ENCODE measurements at regions not wholly inside any gene's neighbourhood (a gene's known extent, or its start where the extent isn't known, plus 50 kb on each side); places are given as distances from the start of the nearest gene placed in this dataset.
"Not testable (repeated sequence)": the region's sequence is repeated elsewhere in the genome, so short reads cannot be mapped to it uniquely, and the experiment has no call there.

DNA sequence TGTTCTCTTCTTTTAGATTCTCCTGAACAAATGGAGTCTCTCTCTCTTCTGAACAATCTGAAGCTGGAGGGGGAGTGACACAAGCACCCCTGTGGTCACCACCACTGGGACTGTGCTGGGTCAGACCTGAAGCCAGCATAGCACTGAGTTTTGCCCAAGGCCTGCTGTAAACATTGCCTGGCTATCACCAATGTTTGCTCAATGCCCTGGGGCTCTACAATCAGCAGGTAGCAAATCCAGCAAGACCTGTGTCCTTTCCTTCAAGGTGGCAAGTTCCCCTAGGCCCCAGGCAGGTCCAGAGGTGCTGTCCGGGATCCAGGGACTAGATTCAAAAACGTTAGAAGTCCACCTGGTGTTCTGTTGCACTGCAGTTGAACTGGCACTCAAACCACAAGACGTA lies 282.8 kb upstream of the PROX1 start:
- no peaks in the 10 kb centered on the region for H3K36me3 Mint-ChIP-seq
- no peak for DNase-seq
- H3K27me3 Mint-ChIP-seq, result no peaks in the 10 kb centered on the region
- no peaks in the 10 kb centered on the region for H3K9me3 Mint-ChIP-seq (ENCODE audit: low read depth)
- no peak overlapping the region for H3K4me3 Mint-ChIP-seq
- ATAC-seq, result no peak
- CTCF ChIA-PET, result no interaction called here
- H3K27ac Mint-ChIP-seq, result no peak overlapping the region
- H3K4me1 Mint-ChIP-seq, result no peaks in the 10 kb centered on the region

GRCh38 chr1:213711833-213712490 lies 275.8 kb upstream of the PROX1 start:
- H3K27ac Mint-ChIP-seq; DNase-seq; H3K36me3 Mint-ChIP-seq; ATAC-seq; H3K4me1 Mint-ChIP-seq; H3K4me3 Mint-ChIP-seq; H3K27me3 Mint-ChIP-seq; H3K9me3 Mint-ChIP-seq (ENCODE audit: low read depth): not testable (repeated sequence)
- CTCF ChIA-PET, result interaction anchor here (0.6 kb wide), 1 partner anchor 411 kb away, joined by 3 read pairs; no protein-coding TSS in a partner anchor

- no peaks in the 10 kb centered on the region for H3K27me3 Mint-ChIP-seq
- no peak for ATAC-seq
- no peaks in the 10 kb centered on the region for H3K4me1 Mint-ChIP-seq
- H3K9me3 Mint-ChIP-seq (ENCODE audit: low read depth), result peaks cover 2% of the 10 kb centered on the region
- H3K4me3 Mint-ChIP-seq, result no peak overlapping the region
- peak overlapping the region; percentile 18 for H3K27ac Mint-ChIP-seq
- CTCF ChIA-PET, result no interaction called here
- no peaks in the 10 kb centered on the region for H3K36me3 Mint-ChIP-seq
- no peak for DNase-seq
Observed at GRCh38 chr1:213714645-213715044, 273.1 kb upstream of the PROX1 start.

DNA sequence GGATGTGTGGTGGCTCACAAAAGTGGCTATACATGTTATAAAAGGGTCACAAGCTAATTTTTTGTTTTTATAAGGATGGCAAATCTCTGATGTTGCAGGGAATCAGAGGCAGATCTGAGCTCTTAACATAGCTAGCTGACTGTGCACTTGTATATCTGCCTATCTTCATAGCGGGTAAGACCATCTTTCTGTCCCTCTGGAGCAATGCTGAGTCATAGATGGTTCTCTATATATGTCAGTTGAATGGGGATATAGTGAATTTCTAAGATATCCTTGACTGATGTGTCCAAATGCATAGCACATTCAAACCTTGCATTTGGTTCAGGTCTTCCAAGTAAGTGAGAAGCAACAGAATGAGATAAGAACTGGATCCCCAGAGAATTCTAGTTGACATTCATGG lies 272.6 kb upstream of the PROX1 start:
- no peaks in the 10 kb centered on the region for H3K36me3 Mint-ChIP-seq
- H3K27me3 Mint-ChIP-seq, result no peaks in the 10 kb centered on the region
- peaks cover 2% of the 10 kb centered on the region for H3K9me3 Mint-ChIP-seq (ENCODE audit: low read depth)
- CTCF ChIA-PET, result no interaction called here
- H3K4me3 Mint-ChIP-seq, result no peak overlapping the region
- peak overlapping the region; percentile 18 for H3K27ac Mint-ChIP-seq
- no peak for ATAC-seq
- H3K4me1 Mint-ChIP-seq, result no peaks in the 10 kb centered on the region
- DNase-seq, result no peak

GRCh38 chr1:213719462-213719861 lies 268.3 kb upstream of the PROX1 start:
- ATAC-seq, result no peak
- H3K4me3 Mint-ChIP-seq, result no peak overlapping the region

DNA sequence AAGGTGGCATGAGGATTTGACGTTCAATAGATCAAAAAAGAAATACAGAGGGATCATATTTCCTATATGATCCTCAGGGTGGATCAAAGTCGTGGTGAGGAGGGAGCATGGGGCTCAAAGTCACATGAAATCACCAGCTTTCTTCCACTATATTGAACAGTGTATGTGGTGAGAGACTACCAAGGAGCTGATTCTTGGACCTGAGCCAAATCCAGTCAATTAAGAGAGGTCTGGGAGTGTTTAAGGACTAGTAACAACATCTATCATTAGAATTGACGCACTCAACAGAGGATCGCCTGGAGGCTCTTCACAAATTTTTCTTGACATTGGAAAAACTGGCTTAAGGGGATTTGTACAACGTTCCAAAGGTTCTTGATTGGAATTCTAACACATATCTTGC lies 267.7 kb upstream of the PROX1 start:
- CTCF ChIA-PET, result no interaction called here
- H3K4me3 Mint-ChIP-seq, result no peak overlapping the region
- no peak for DNase-seq
- H3K27me3 Mint-ChIP-seq, result no peaks in the 10 kb centered on the region
- H3K27ac Mint-ChIP-seq, result no peak overlapping the region
- peaks cover 3% of the 10 kb centered on the region for H3K9me3 Mint-ChIP-seq (ENCODE audit: low read depth)
- H3K4me1 Mint-ChIP-seq, result no peaks in the 10 kb centered on the region
- H3K36me3 Mint-ChIP-seq, result no peaks in the 10 kb centered on the region
- no peak for ATAC-seq

More at GRCh38 chr1:213719462-213719861, 268.3 kb upstream of the PROX1 start:
- no peak for DNase-seq
- Mint-ChIP-seq H3K27me3 (no peaks in the 10 kb centered on the region), H3K27ac (no peak overlapping the region), H3K9me3 (ENCODE audit: low read depth) (peaks cover 3% of the 10 kb centered on the region), H3K4me1 (no peaks in the 10 kb centered on the region), H3K36me3 (no peaks in the 10 kb centered on the region)
- CTCF ChIA-PET, result no interaction called here

DNA sequence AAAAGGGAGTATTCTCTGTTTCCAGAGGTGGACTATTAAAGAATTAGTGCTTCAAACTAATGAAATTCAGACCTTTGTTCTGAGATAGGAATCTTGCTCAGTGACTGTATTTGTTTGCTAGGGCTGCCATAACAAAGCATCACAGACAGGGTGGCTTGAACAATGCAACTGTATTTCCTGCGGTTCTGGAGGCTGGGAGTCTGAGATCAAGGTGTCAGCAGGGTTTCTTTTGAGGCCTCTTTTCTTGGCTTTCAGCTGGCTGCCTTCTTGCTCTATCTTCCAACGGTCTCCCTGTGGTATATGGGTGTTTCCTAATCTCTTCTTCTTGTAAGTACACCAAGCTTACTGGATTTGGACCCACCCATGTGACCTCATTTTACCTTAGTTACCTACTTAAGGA lies 264.6 kb upstream of the PROX1 start:
- no peak overlapping the region for H3K4me3 Mint-ChIP-seq
- H3K36me3 Mint-ChIP-seq, result no peaks in the 10 kb centered on the region
- no peak overlapping the region for H3K27ac Mint-ChIP-seq
- peaks cover 3% of the 10 kb centered on the region for H3K9me3 Mint-ChIP-seq (ENCODE audit: low read depth)
- no peaks in the 10 kb centered on the region for H3K27me3 Mint-ChIP-seq
- ATAC-seq (no peak), DNase-seq (no peak)
- CTCF ChIA-PET, result no interaction called here
- no peaks in the 10 kb centered on the region for H3K4me1 Mint-ChIP-seq

- H3K27me3 Mint-ChIP-seq, result no peaks in the 10 kb centered on the region
- peaks cover 3% of the 10 kb centered on the region for H3K9me3 Mint-ChIP-seq (ENCODE audit: low read depth)
- H3K36me3 Mint-ChIP-seq, result no peaks in the 10 kb centered on the region
- ATAC-seq (no peak), DNase-seq (no peak)
- H3K27ac Mint-ChIP-seq, result no peak overlapping the region
- CTCF ChIA-PET, result no interaction called here
- no peak overlapping the region for H3K4me3 Mint-ChIP-seq
- no peaks in the 10 kb centered on the region for H3K4me1 Mint-ChIP-seq
Observed at GRCh38 chr1:213724640-213725536, 262.9 kb upstream of the PROX1 start.

DNA sequence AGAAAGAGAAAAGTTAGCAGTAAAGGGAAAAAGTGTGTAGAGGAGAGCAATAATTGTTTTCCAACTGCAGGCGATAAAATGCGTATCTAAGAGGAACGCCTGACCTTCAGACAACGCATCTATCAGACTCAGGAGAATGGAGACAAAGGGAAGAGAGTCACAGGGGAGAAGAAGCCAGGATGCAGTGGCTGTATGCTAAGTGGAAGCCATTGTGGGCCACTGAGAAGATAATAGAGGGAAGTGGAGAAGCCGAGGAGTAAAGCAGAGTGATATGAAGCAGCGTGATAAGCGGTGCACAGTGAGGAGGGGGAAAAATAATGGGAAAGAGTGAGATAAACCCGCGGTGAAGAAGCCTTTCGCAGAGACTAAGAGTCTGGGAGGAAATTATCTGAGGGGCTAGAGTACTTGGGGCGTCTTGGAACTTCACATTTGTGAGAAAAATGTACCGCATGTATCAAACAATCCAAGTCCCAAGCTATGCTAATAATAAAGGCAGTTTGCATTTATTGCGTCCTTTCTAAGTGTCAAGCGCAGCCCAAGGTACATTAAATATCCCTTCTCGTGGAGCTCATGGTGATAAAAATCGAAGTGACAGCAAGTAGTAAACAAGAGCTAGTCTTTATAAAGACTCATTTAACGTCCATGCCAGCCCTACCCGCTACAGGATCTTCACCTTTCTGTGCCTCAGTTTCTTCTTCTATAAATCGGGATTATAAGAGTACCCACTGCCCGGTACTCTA lies 259.8 kb upstream of the PROX1 start:
- H3K4me3 Mint-ChIP-seq, result no peak overlapping the region
- no peaks in the 10 kb centered on the region for H3K27me3 Mint-ChIP-seq
- peaks cover 2% of the 10 kb centered on the region for H3K9me3 Mint-ChIP-seq (ENCODE audit: low read depth)
- H3K36me3 Mint-ChIP-seq, result no peaks in the 10 kb centered on the region
- no peak overlapping the region for H3K27ac Mint-ChIP-seq
- CTCF ChIA-PET, result no interaction called here
- no peaks in the 10 kb centered on the region for H3K4me1 Mint-ChIP-seq
- no peak for ATAC-seq
- no peak for DNase-seq

DNA sequence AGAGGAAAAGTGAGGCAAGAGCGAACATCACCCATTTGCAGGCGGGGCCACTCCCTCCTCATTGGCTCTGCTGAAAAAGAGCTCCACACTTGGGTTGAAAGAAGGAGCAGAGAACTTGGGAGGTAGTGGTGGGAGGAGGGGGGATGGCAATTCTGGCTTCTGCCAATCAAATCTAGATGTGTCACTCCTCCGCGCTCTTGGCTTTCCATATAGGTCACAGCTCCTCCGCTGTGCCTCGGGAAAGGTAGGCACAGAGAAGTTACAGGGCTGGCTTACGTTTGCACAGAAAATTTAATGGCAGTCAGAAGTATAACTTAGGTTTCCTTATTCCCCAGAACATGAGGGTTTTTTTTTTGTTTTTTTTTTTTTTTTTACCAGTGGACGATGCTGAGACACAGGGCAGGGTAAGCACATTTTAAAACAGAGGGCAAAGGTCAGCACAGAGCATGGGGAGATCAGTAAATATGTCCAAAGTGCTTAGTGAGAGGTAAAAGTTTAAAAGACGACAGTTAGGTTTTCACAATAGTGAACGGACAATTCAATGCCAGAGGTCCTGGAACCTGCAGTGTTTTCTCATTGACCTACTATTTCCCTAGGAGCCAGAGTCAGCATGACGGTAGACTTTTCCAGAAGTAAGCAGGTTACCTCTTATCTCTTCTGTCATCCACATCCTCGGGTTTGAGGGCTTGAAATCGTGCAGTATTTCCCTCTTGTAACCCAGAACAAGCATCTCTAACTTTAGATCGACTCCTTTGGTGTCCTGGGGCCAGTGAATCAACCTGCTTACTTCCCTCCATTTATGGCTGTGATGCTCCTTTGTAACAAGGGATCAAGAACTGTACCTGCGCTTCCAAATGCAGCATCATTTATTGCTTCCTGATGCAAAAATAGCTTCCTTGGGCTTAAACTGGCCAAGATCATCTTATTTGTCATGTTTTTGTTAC lies 258.9 kb upstream of the PROX1 start:
- ATAC-seq (no peak), DNase-seq (no peak)
- Mint-ChIP-seq H3K27ac (no peak overlapping the region), H3K36me3 (no peaks in the 10 kb centered on the region), H3K9me3 (ENCODE audit: low read depth) (peaks cover 2% of the 10 kb centered on the region), H3K27me3 (no peaks in the 10 kb centered on the region), H3K4me3 (no peak overlapping the region), H3K4me1 (no peaks in the 10 kb centered on the region)
- CTCF ChIA-PET, result no interaction called here

DNA sequence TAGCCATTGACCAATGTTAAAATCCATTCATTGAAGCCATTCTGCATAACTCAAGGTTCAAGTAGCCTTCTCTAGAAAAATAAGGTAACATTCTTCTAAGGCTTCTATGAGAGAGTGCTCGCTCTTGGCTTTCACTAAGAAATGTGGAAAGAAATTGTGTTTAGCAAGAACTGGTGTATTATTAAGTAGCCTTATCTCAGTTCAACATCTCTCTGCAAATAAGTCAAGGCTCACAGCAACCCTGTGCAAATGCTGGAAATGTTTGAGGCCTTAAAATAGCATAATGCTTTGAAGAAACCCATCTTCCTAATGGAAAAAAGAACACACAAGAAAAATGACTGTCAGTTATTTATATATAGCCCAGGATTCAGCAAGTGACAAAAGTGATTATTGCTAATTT lies 254.1 kb upstream of the PROX1 start:
- H3K9me3 Mint-ChIP-seq (ENCODE audit: low read depth), result peaks cover 2% of the 10 kb centered on the region
- H3K4me3 Mint-ChIP-seq, result no peak overlapping the region

GRCh38 chr1:213737398-213738035 lies 250.3 kb upstream of the PROX1 start:
- Mint-ChIP-seq H3K27ac (no peak overlapping the region), H3K36me3 (no peaks in the 10 kb centered on the region), H3K4me3 (no peak overlapping the region), H3K4me1 (no peaks in the 10 kb centered on the region), H3K9me3 (ENCODE audit: low read depth) (peaks cover 2% of the 10 kb centered on the region), H3K27me3 (no peaks in the 10 kb centered on the region)
- ATAC-seq (no peak), DNase-seq (no peak)
- CTCF ChIA-PET, result no interaction called here

More for the DNA sequence above, 254.1 kb upstream of the PROX1 start:
- no peaks in the 10 kb centered on the region for H3K27me3 Mint-ChIP-seq
- DNase-seq, result no peak
- H3K36me3 Mint-ChIP-seq, result no peaks in the 10 kb centered on the region
- H3K4me1 Mint-ChIP-seq, result no peaks in the 10 kb centered on the region
- H3K27ac Mint-ChIP-seq, result no peak overlapping the region
- CTCF ChIA-PET, result no interaction called here
- ATAC-seq, result no peak

- H3K27me3 Mint-ChIP-seq, result no peaks in the 10 kb centered on the region
- no peaks in the 10 kb centered on the region for H3K36me3 Mint-ChIP-seq
- ATAC-seq, result no peak
- H3K4me3 Mint-ChIP-seq, result no peak overlapping the region
- no peak for DNase-seq
- H3K27ac Mint-ChIP-seq, result no peak overlapping the region
- H3K4me1 Mint-ChIP-seq, result no peaks in the 10 kb centered on the region
- no peaks in the 10 kb centered on the region for H3K9me3 Mint-ChIP-seq (ENCODE audit: low read depth)
- CTCF ChIA-PET, result no interaction called here
Observed at GRCh38 chr1:213738658-213739057, 249.1 kb upstream of the PROX1 start.

All from activated CD8-positive, alpha-beta memory T cell treated with anti-CD3 and anti-CD28 coated beads, Interleukin-2, amount 10 ng/mL, durations not matched to agents 7 days and 5 days (primary cell).